Hepatocyte (in vitro differentiated cells): ENCODE measurements at regions not wholly inside any gene's neighbourhood (a gene's known extent, or its start where the extent isn't known, plus 50 kb on each side); places are given as distances from the start of the nearest gene placed in this dataset.

Experiments
- EZH2phosphoT487 ChIP-seq: fragments of 200-600 bp; sonication (generic); IDR thresholded peaks from one replicate; pipeline ENCODE4 v1.6.1; 2018; ENCODE audit warnings: antibody characterized with exemption, mild to moderate bottlenecking, low read depth, moderate library complexity; ENCODE audit not compliant: unreplicated experiment, severe bottlenecking
- TF ChIP-seq, protein P1 (sequence below): fragments of 200-600 bp; sonication (generic); IDR thresholded peaks from 2 replicates; pipeline ENCODE4 v1.5.1; 2016; ENCODE audit warnings: antibody characterized with exemption, mild to moderate bottlenecking; ENCODE audit not compliant: poor library complexity

DNA sequence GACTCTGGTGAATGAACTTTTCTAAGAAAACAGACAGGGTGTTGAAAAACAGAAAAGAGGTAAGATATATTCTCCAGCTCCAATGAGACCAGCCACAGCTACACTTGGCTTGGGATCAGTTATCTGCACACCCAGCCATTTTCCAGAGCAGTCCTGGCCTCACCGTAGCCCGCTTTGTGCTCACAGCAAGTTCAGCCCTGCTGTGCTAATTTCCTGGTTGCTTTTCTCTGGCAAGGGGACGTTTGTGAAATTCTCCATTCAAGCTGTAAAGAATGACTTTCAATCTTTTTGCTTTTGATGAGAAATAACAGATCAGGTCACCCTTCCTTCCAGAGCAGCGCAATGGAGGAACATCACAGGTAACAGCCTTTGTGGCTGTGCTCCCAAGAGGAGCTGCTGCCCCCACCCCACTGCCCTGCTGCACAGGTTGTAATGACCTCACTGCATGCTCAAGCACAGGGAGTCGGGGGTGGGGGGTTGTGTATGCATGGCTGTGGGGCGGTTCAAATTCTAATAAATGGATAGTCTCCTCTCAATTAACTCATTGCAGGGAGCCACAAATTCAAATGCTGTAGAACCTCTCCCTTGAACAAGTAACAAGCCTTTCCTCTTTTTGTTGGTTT, 516.6 kb upstream of the NBEA start:
- TF ChIP-seq, protein P1, sequence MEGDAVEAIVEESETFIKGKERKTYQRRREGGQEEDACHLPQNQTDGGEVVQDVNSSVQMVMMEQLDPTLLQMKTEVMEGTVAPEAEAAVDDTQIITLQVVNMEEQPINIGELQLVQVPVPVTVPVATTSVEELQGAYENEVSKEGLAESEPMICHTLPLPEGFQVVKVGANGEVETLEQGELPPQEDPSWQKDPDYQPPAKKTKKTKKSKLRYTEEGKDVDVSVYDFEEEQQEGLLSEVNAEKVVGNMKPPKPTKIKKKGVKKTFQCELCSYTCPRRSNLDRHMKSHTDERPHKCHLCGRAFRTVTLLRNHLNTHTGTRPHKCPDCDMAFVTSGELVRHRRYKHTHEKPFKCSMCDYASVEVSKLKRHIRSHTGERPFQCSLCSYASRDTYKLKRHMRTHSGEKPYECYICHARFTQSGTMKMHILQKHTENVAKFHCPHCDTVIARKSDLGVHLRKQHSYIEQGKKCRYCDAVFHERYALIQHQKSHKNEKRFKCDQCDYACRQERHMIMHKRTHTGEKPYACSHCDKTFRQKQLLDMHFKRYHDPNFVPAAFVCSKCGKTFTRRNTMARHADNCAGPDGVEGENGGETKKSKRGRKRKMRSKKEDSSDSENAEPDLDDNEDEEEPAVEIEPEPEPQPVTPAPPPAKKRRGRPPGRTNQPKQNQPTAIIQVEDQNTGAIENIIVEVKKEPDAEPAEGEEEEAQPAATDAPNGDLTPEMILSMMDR: no peak
- no peak for TF ChIP-seq EZH2phosphoT487
